H9 (cell line): ENCODE measurements at regions not wholly inside any gene's neighbourhood (a gene's known extent, or its start where the extent isn't known, plus 50 kb on each side); places are given as distances from the start of the nearest gene placed in this dataset.

Experiments
- DNase-seq: peaks from one replicate; pipeline ENCODE4 v3.0.0-alpha.2; 2017
- H2AFZ ChIP-seq: one replicate; pipeline ENCODE4 v1.6.1; 2013; ENCODE audit warnings: mild to moderate bottlenecking, low read length, control low read depth, moderate library complexity
- H2AK5ac ChIP-seq: 2 replicates; pipeline ENCODE4 v1.6.1; 2013; ENCODE audit warnings: low read length, control low read depth, mixed read lengths; ENCODE audit not compliant: insufficient read length
- H2BK120ac ChIP-seq: one replicate; pipeline ENCODE4 v1.6.1; 2013; ENCODE audit warnings: low read depth, mild to moderate bottlenecking, low read length, control low read depth, inconsistent platforms; ENCODE audit not compliant: poor library complexity, severe bottlenecking
- H2BK12ac ChIP-seq: 2 replicates; pipeline ENCODE4 v1.6.1; 2013; ENCODE audit warnings: low read length, control low read depth, mixed read lengths, low read depth; ENCODE audit not compliant: insufficient read length
- H2BK15ac ChIP-seq: 2 replicates; pipeline ENCODE4 v1.6.1; 2013; ENCODE audit warnings: low read depth, low read length, control low read depth
- H2BK20ac ChIP-seq: one replicate; pipeline ENCODE4 v1.6.1; 2013; ENCODE audit warnings: low read depth, mild to moderate bottlenecking, low read length, control low read depth, inconsistent platforms; ENCODE audit not compliant: poor library complexity, severe bottlenecking
- H2BK5ac ChIP-seq: 2 replicates; pipeline ENCODE4 v1.6.1; 2013; ENCODE audit warnings: low read length, control low read depth, mixed read lengths; ENCODE audit not compliant: insufficient read length
- H3K14ac ChIP-seq: 2 replicates; pipeline ENCODE4 v1.6.1; 2013; ENCODE audit warnings: low read length, control low read depth; ENCODE audit not compliant: insufficient read depth
- H3K18ac ChIP-seq: 2 replicates; pipeline ENCODE4 v1.6.1; 2013; ENCODE audit warnings: low read depth, mild to moderate bottlenecking, mixed read lengths, low read length, control low read depth; ENCODE audit not compliant: insufficient read length
- H3K23ac ChIP-seq: 2 replicates; pipeline ENCODE4 v1.6.1; 2013; ENCODE audit warnings: low read length, control low read depth, mixed read lengths, low read depth; ENCODE audit not compliant: insufficient read length
- H3K23me2 ChIP-seq: 2 replicates; pipeline ENCODE4 v1.6.1; 2013; ENCODE audit warnings: low read depth, mild to moderate bottlenecking, mixed read lengths, low read length, control low read depth; ENCODE audit not compliant: insufficient read length, poor library complexity, severe bottlenecking
- H3K27ac ChIP-seq: 2 replicates; pipeline ENCODE4 v1.5.1; 2013; ENCODE audit warnings: low read length, control low read depth, mixed read lengths, low read depth; ENCODE audit not compliant: insufficient read length
- H3K27me3 ChIP-seq: 2 replicates; pipeline ENCODE4 v1.6.1; 2013; ENCODE audit warnings: low read length, control low read depth, inconsistent platforms; ENCODE audit not compliant: insufficient read depth
- H3K4ac ChIP-seq: 2 replicates; pipeline ENCODE4 v1.6.1; 2013; ENCODE audit warnings: low read depth, mild to moderate bottlenecking, control low read depth, inconsistent platforms, low read length, moderate library complexity
- H3K4me1 ChIP-seq: 2 replicates; pipeline ENCODE4 v1.6.1; 2013; ENCODE audit warnings: low read length, control low read depth, inconsistent platforms; ENCODE audit not compliant: insufficient read depth
- H3K4me2 ChIP-seq: 2 replicates; pipeline ENCODE4 v1.6.1; 2013; ENCODE audit warnings: low read length, control low read depth, mixed read lengths; ENCODE audit not compliant: insufficient read length, insufficient read depth
- H3K56ac ChIP-seq: 2 replicates; pipeline ENCODE4 v1.6.1; 2013; ENCODE audit warnings: low read depth, mild to moderate bottlenecking, mixed read lengths, low read length, control low read depth; ENCODE audit not compliant: insufficient read length
- H3K79me1 ChIP-seq: 2 replicates; pipeline ENCODE4 v1.6.1; 2013; ENCODE audit warnings: low read depth, mild to moderate bottlenecking, moderate library complexity, low read length, control low read depth, inconsistent platforms; ENCODE audit not compliant: insufficient read depth, poor library complexity, severe bottlenecking
- H3K79me2 ChIP-seq: 2 replicates; pipeline ENCODE4 v1.6.1; 2013; ENCODE audit warnings: low read length, control low read depth, inconsistent platforms; ENCODE audit not compliant: insufficient read depth
- H3K9ac ChIP-seq: 2 replicates; pipeline ENCODE4 v1.6.1; 2013; ENCODE audit warnings: low read length, control low read depth, mixed read lengths; ENCODE audit not compliant: insufficient read length; ENCODE audit errors: extremely low read depth
- H3K9me3 ChIP-seq: one replicate; pipeline ENCODE4 v1.6.1; 2013; ENCODE audit warnings: low read depth, low read length, inconsistent platforms; ENCODE audit not compliant: control insufficient read depth
- H3T11ph ChIP-seq: one replicate; pipeline ENCODE4 v1.6.1; 2013; ENCODE audit warnings: mild to moderate bottlenecking, low read length, control low read depth, inconsistent platforms
- H4K20me1 ChIP-seq: one replicate; pipeline ENCODE4 v1.6.1; 2013; ENCODE audit not compliant: control insufficient read depth, insufficient read length, insufficient read depth
- H4K5ac ChIP-seq: 2 replicates; pipeline ENCODE4 v1.6.1; 2013; ENCODE audit warnings: low read depth, mild to moderate bottlenecking, mixed read lengths, low read length, control low read depth; ENCODE audit not compliant: insufficient read length
- H4K8ac ChIP-seq: replicated peaks from 2 replicates; pipeline ENCODE4 v1.6.1; 2013; ENCODE audit warnings: low read length, control low read depth, mixed read lengths, low read depth; ENCODE audit not compliant: insufficient read length
- H4K91ac ChIP-seq: 2 replicates; pipeline ENCODE4 v1.6.1; 2013; ENCODE audit warnings: low read depth, mild to moderate bottlenecking, moderate library complexity, mixed read lengths, low read length, control low read depth; ENCODE audit not compliant: insufficient read length
- H3K27ac Mint-ChIP-seq, 3 experiments: 2 replicates in 2 of 3; 3 replicates in 1 of 3; pipeline ENCODE4 v1.8.0; 2020 to 2021; ENCODE audit warnings: mixed read lengths in 3 of 3, mild to moderate bottlenecking in 1 of 3, moderate library complexity in 1 of 3
- H3K27me3 Mint-ChIP-seq: 2 replicates; pipeline ENCODE4 v1.8.0; 2021; ENCODE audit warnings: low read depth, mild to moderate bottlenecking, moderate library complexity, mixed read lengths
- H3K36me3 Mint-ChIP-seq, 3 experiments: 2 replicates in 2 of 3; 3 replicates in 1 of 3; pipeline ENCODE4 v1.8.0; 2020 to 2021; ENCODE audit warnings: low read depth in 3 of 3, mixed read lengths in 3 of 3; ENCODE audit not compliant: insufficient read depth in 1 of 3
- H3K4me1 Mint-ChIP-seq, 2 experiments: 2 replicates each; pipeline ENCODE4 v1.8.0; 2020; ENCODE audit warnings: mixed read lengths in 2 of 2
- H3K4me3 Mint-ChIP-seq, 2 experiments: 2 replicates in 1 of 2; 3 replicates in 1 of 2; pipeline ENCODE4 v1.8.0; 2020 to 2021; ENCODE audit warnings: mild to moderate bottlenecking in 2 of 2, mixed read lengths in 2 of 2, moderate library complexity in 1 of 2
- H3K9me3 Mint-ChIP-seq, 2 experiments: 2 replicates in 1 of 2; 3 replicates in 1 of 2; pipeline ENCODE4 v1.8.0; 2020; ENCODE audit warnings: mild to moderate bottlenecking in 2 of 2, mixed read lengths in 2 of 2, moderate library complexity in 1 of 2
- WGBS: extraction: QIAGEN DNeasy Blood & Tissue Kit; methylation state at CpG from one replicate; pipeline ENCODE4 v1.1.7; 2013; ENCODE audit warnings: missing lambda C conversion rate, low lambda C conversion rate, mixed read lengths; ENCODE audit not compliant: insufficient read length; ENCODE audit errors: extremely low coverage; 5-methylcytosine and 5-hydroxymethylcytosine counted together
- TF ChIP-seq, protein P1 (sequence below): fragments of 200-600 bp; sonication (generic); conservative IDR thresholded peaks from 3 replicates; pipeline ENCODE4 v1.8.0; 2021; ENCODE audit warnings: antibody characterized with exemption, mild to moderate bottlenecking

DNA sequence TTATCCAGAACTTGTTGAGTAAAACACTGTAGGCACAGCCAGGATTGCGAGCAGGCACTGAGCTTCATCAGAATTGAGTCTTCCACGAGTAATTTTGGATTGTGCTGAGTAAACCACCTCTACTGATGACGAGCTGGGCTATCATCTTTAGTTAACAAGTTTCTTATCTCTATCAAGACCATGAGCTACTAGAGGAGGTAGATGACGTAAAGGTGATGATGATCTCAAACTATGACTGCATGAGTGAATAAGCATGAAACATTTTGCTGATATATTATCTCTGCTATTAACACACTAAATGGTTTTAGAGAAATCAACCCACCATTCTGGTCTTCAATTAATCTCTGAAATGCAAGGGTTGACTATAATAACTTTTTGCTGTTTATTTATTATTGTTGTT lies 506.0 kb downstream of the GBE1 start:
- Histone ChIP-seq H3K18ac (no peak overlapping the region), H3K79me1 (no peaks in the 10 kb centered on the region), H4K20me1 (no peaks in the 10 kb centered on the region), H2AK5ac (no peak overlapping the region), H3T11ph (no peak overlapping the region), H3K4ac (no peak overlapping the region), H2AFZ (no peak overlapping the region), H3K9ac (no peak overlapping the region), H2BK20ac (no peak overlapping the region), H3K23ac (no peak overlapping the region), H2BK12ac (no peak overlapping the region), H3K4me2 (no peak overlapping the region), H2BK15ac (no peak overlapping the region), H3K56ac (no peak overlapping the region), H3K9me3 (no peaks in the 10 kb centered on the region), H2BK120ac (no peak overlapping the region), H4K5ac (no peak overlapping the region), H3K27me3 (no peaks in the 10 kb centered on the region), H3K14ac (no peak overlapping the region), H3K4me1 (no peaks in the 10 kb centered on the region), H3K23me2 (no peaks in the 10 kb centered on the region), H3K79me2 (no peaks in the 10 kb centered on the region), H2BK5ac (no peak overlapping the region), H3K27ac (no peak overlapping the region), H4K91ac (no peak overlapping the region), H4K8ac (no peak overlapping the region)
- no peaks in the 10 kb centered on the region for H3K4me1 Mint-ChIP-seq
- H3K4me3 Mint-ChIP-seq: no peak overlapping the region
- H3K27me3 Mint-ChIP-seq: no peaks in the 10 kb centered on the region
- WGBS: no CpG with 5 or more reads among the region's 4 CpGs
- DNase-seq: no peak
- no peaks in the 10 kb centered on the region for H3K36me3 Mint-ChIP-seq
- H3K27ac Mint-ChIP-seq: peak overlapping the region in 1 of 3 experiments; percentile 76; a peak in 1 of 7 replicates
- TF ChIP-seq, protein P1, sequence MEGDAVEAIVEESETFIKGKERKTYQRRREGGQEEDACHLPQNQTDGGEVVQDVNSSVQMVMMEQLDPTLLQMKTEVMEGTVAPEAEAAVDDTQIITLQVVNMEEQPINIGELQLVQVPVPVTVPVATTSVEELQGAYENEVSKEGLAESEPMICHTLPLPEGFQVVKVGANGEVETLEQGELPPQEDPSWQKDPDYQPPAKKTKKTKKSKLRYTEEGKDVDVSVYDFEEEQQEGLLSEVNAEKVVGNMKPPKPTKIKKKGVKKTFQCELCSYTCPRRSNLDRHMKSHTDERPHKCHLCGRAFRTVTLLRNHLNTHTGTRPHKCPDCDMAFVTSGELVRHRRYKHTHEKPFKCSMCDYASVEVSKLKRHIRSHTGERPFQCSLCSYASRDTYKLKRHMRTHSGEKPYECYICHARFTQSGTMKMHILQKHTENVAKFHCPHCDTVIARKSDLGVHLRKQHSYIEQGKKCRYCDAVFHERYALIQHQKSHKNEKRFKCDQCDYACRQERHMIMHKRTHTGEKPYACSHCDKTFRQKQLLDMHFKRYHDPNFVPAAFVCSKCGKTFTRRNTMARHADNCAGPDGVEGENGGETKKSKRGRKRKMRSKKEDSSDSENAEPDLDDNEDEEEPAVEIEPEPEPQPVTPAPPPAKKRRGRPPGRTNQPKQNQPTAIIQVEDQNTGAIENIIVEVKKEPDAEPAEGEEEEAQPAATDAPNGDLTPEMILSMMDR: no peak
- H3K9me3 Mint-ChIP-seq: no peaks in the 10 kb centered on the region
